ENCODE measurements at regions not wholly inside any gene's neighbourhood (a gene's known extent, or its start where the extent isn't known, plus 50 kb on each side); places are given as distances from the start of the nearest gene placed in this dataset.

DNA sequence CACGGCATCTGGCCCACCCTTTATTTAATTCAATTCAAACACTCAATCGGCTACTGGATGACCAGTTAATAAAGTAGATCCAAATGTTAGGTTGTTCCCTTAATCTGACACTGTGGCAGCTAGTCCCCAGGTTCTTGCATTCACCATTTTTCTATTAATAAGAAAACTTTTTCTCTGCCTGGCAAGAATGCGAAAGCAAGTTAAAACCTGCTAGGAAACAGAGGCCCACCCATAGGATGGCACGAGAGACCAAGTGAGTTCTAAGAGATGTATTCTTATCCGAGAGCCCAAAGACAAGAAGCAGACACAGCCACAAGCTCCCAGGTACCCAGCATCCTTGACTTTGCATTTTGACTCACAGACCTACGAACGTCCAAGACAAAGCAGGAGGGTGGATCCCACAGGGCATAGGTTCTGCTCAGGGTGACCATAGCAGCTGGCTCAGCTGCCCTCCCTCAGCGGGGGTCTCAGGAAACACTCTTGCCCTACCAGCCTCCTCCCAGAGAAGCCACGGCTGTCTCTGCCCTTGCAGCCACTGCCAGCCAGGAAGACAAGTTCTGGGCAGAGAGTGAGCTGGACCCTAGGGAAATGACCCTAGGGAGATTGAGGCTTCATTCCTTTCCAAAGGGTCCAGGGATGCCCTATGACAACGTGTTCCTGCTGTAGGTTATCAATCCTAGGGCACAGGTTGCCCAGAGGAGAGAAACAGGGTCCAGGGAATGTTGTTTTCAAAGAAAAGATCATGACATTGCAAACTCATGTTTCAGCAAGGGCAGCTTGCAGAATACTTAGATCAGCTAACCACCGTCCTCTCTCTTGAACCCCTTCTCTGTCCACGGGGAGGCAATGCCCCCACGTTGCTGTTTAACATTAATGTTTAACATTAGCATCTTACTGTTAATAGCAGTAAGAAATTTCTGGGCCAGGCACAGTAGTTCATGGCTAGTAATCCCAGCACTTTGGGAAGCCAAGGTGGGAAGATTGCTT is 147.2 kb upstream of the ZNF507 start:
- ATAC-seq, result no peak
- no peak for TF ChIP-seq ZNF565 (CRISPR knock-in tag; conservative IDR thresholded peaks at IDR 0.05; ENCODE audit: low read depth)
- no peak for TF ChIP-seq ZNF70 (CRISPR knock-in tag; IDR thresholded peaks at IDR 0.05)
- TF ChIP-seq OSR1 (CRISPR knock-in tag; IDR thresholded peaks at IDR 0.05), result no peak
- TF ChIP-seq ZC3H10 (CRISPR knock-in tag; IDR thresholded peaks at IDR 0.05), result no peak
- no peak for TF ChIP-seq BACH2 (CRISPR knock-in tag; IDR thresholded peaks at IDR 0.05; ENCODE audit: borderline replicate concordance)
- TF ChIP-seq ZFP30 (CRISPR knock-in tag; IDR thresholded peaks at IDR 0.05), result no peak
- TF ChIP-seq ARNTL (CRISPR knock-in tag; IDR thresholded peaks at IDR 0.05; ENCODE audit: borderline replicate concordance, low read depth), result no peak
- no peak for TF ChIP-seq TCF4 (CRISPR knock-in tag; IDR thresholded peaks at IDR 0.05; ENCODE audit: borderline replicate concordance)
- TF ChIP-seq ZNF8 (CRISPR knock-in tag; IDR thresholded peaks at IDR 0.05), result no peak
- no peak for TF ChIP-seq RARB (CRISPR knock-in tag; IDR thresholded peaks at IDR 0.05)

DNA sequence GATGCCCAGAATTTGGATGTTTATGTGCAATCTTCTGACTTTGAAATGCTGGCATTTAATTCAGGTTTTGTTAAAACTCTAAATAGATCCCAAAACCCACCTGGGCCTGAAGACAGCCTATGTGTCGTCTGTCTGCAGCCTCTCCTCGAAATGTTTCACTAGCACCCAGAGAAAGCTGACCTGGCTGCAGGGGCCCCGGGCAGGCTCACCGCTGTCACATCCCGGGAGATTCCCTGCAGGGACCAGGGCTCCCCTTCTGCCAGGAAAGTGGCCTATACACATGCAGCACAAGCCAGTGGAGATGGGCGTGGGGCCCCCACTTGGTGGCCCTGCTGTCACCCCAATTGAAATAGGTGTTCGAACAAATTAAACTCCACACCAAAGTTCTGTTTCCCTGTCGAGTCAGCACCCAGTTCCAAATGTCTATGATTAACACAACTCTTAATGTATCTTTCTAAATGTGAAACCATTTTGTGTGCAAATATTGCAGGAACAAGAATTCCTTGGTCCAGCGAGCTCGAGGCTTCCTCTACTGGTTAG is 145.8 kb upstream of the ZNF507 start:
- TF ChIP-seq, protein P1, sequence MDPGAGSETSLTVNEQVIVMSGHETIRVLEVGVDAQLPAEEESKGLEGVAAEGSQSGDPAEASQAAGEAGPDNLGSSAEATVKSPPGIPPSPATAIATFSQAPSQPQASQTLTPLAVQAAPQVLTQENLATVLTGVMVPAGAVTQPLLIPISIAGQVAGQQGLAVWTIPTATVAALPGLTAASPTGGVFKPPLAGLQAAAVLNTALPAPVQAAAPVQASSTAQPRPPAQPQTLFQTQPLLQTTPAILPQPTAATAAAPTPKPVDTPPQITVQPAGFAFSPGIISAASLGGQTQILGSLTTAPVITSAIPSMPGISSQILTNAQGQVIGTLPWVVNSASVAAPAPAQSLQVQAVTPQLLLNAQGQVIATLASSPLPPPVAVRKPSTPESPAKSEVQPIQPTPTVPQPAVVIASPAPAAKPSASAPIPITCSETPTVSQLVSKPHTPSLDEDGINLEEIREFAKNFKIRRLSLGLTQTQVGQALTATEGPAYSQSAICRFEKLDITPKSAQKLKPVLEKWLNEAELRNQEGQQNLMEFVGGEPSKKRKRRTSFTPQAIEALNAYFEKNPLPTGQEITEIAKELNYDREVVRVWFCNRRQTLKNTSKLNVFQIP (CRISPR knock-in tag; IDR thresholded peaks at IDR 0.05; ENCODE audit: borderline replicate concordance, low read depth), result no peak
- no peak for TF ChIP-seq TOX (CRISPR knock-in tag; IDR thresholded peaks at IDR 0.05; ENCODE audit: borderline replicate concordance)
- TF ChIP-seq ZNF565 (CRISPR knock-in tag; conservative IDR thresholded peaks at IDR 0.05; ENCODE audit: low read depth), result no peak
- TF ChIP-seq ZNF70 (CRISPR knock-in tag; IDR thresholded peaks at IDR 0.05), result no peak
- TF ChIP-seq RARB (CRISPR knock-in tag; IDR thresholded peaks at IDR 0.05), result no peak
- no peak for TF ChIP-seq ZFP3 (CRISPR knock-in tag; IDR thresholded peaks at IDR 0.05)
- TF ChIP-seq, protein P2, sequence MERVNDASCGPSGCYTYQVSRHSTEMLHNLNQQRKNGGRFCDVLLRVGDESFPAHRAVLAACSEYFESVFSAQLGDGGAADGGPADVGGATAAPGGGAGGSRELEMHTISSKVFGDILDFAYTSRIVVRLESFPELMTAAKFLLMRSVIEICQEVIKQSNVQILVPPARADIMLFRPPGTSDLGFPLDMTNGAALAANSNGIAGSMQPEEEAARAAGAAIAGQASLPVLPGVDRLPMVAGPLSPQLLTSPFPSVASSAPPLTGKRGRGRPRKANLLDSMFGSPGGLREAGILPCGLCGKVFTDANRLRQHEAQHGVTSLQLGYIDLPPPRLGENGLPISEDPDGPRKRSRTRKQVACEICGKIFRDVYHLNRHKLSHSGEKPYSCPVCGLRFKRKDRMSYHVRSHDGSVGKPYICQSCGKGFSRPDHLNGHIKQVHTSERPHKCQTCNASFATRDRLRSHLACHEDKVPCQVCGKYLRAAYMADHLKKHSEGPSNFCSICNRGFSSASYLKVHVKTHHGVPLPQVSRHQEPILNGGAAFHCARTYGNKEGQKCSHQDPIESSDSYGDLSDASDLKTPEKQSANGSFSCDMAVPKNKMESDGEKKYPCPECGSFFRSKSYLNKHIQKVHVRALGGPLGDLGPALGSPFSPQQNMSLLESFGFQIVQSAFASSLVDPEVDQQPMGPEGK (CRISPR knock-in tag; IDR thresholded peaks at IDR 0.05; ENCODE audit: borderline replicate concordance), result no peak
- TF ChIP-seq GLIS3 (CRISPR knock-in tag; IDR thresholded peaks at IDR 0.05), result no peak
- TF ChIP-seq TCF4 (CRISPR knock-in tag; IDR thresholded peaks at IDR 0.05; ENCODE audit: borderline replicate concordance), result no peak
- TF ChIP-seq CSDC2 (CRISPR knock-in tag; IDR thresholded peaks at IDR 0.05), result no peak
- TF ChIP-seq, protein P3, sequence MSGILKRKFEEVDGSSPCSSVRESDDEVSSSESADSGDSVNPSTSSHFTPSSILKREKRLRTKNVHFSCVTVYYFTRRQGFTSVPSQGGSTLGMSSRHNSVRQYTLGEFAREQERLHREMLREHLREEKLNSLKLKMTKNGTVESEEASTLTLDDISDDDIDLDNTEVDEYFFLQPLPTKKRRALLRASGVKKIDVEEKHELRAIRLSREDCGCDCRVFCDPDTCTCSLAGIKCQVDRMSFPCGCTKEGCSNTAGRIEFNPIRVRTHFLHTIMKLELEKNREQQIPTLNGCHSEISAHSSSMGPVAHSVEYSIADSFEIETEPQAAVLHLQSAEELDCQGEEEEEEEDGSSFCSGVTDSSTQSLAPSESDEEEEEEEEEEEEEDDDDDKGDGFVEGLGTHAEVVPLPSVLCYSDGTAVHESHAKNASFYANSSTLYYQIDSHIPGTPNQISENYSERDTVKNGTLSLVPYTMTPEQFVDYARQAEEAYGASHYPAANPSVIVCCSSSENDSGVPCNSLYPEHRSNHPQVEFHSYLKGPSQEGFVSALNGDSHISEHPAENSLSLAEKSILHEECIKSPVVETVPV (CRISPR knock-in tag; IDR thresholded peaks at IDR 0.05), result no peak
- TF ChIP-seq ZFP30 (CRISPR knock-in tag; IDR thresholded peaks at IDR 0.05), result no peak
- TF ChIP-seq, protein P4, sequence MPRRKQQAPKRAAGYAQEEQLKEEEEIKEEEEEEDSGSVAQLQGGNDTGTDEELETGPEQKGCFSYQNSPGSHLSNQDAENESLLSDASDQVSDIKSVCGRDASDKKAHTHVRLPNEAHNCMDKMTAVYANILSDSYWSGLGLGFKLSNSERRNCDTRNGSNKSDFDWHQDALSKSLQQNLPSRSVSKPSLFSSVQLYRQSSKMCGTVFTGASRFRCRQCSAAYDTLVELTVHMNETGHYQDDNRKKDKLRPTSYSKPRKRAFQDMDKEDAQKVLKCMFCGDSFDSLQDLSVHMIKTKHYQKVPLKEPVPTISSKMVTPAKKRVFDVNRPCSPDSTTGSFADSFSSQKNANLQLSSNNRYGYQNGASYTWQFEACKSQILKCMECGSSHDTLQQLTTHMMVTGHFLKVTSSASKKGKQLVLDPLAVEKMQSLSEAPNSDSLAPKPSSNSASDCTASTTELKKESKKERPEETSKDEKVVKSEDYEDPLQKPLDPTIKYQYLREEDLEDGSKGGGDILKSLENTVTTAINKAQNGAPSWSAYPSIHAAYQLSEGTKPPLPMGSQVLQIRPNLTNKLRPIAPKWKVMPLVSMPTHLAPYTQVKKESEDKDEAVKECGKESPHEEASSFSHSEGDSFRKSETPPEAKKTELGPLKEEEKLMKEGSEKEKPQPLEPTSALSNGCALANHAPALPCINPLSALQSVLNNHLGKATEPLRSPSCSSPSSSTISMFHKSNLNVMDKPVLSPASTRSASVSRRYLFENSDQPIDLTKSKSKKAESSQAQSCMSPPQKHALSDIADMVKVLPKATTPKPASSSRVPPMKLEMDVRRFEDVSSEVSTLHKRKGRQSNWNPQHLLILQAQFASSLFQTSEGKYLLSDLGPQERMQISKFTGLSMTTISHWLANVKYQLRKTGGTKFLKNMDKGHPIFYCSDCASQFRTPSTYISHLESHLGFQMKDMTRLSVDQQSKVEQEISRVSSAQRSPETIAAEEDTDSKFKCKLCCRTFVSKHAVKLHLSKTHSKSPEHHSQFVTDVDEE (CRISPR knock-in tag; IDR thresholded peaks at IDR 0.05), result no peak
- TF ChIP-seq, protein P5, sequence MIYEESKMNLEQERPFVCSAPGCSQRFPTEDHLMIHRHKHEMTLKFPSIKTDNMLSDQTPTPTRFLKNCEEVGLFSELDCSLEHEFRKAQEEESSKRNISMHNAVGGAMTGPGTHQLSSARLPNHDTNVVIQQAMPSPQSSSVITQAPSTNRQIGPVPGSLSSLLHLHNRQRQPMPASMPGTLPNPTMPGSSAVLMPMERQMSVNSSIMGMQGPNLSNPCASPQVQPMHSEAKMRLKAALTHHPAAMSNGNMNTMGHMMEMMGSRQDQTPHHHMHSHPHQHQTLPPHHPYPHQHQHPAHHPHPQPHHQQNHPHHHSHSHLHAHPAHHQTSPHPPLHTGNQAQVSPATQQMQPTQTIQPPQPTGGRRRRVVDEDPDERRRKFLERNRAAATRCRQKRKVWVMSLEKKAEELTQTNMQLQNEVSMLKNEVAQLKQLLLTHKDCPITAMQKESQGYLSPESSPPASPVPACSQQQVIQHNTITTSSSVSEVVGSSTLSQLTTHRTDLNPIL (CRISPR knock-in tag; IDR thresholded peaks at IDR 0.05; ENCODE audit: low read depth), result no peak
- TF ChIP-seq SNAI2 (CRISPR knock-in tag; IDR thresholded peaks at IDR 0.05), result no peak
- TF ChIP-seq BACH2 (CRISPR knock-in tag; IDR thresholded peaks at IDR 0.05; ENCODE audit: borderline replicate concordance), result no peak
- no peak for TF ChIP-seq ZC3H10 (CRISPR knock-in tag; IDR thresholded peaks at IDR 0.05)
- no peak for ATAC-seq
